Keratinocyte (primary cell): ENCODE measurements at regions not wholly inside any gene's neighbourhood (a gene's known extent, or its start where the extent isn't known, plus 50 kb on each side); places are given as distances from the start of the nearest gene placed in this dataset.

Experiments used
- DNase-seq: peaks from one replicate; pipeline ENCODE4 v3.0.0-alpha.2; 2011; ENCODE audit warnings: low read depth, missing footprints, low spot score
- FAIRE-seq: peaks from 2 replicates; lab custom pipeline; 2011; peaks lifted over from hg19 to GRCh38; lab: Jason Lieb, UNC
- H2AFZ ChIP-seq: 2 replicates; pipeline ENCODE4 v1.6.0; 2012; ENCODE audit warnings: low read length, control low read depth, inconsistent platforms; ENCODE audit not compliant: control insufficient read depth
- H3K27ac ChIP-seq: 2 replicates; pipeline ENCODE4 v1.5.1; 2011; ENCODE audit warnings: low read length; ENCODE audit not compliant: control insufficient read depth, insufficient read depth
- H3K27me3 ChIP-seq: 3 replicates; pipeline ENCODE4 v1.6.0; 2011; ENCODE audit warnings: low read length; ENCODE audit not compliant: control insufficient read depth, insufficient read depth; ENCODE audit errors: extremely low read depth
- H3K36me3 ChIP-seq, 2 experiments: 2 replicates in 1 of 2; 3 replicates in 1 of 2; pipeline ENCODE4 v1.5.1; 2011; ENCODE audit warnings: low read length in 2 of 2, mild to moderate bottlenecking in 1 of 2; ENCODE audit not compliant: control insufficient read depth in 2 of 2, insufficient read depth in 2 of 2; ENCODE audit errors: extremely low read depth in 1 of 2
- H3K4me1 ChIP-seq: 3 replicates; pipeline ENCODE4 v1.5.1; 2011; ENCODE audit warnings: low read length; ENCODE audit not compliant: control insufficient read depth, insufficient read depth; ENCODE audit errors: extremely low read depth
- H3K4me2 ChIP-seq: 3 replicates; pipeline ENCODE4 v1.6.0; 2011; ENCODE audit warnings: low read depth, low read length; ENCODE audit not compliant: control insufficient read depth, insufficient read depth; ENCODE audit errors: extremely low read depth
- H3K4me3 ChIP-seq, 3 experiments: fragments of 200-600 bp in 1 of 3; sonication (generic) in 1 of 3; 2 replicates in 2 of 3; 3 replicates in 1 of 3; pipeline ENCODE4 v1.5.1; 2011 to 2016; ENCODE audit warnings: low read length in 3 of 3, mild to moderate bottlenecking in 3 of 3, control low read depth in 2 of 3, inconsistent platforms in 1 of 3, low read depth in 1 of 3, mixed read lengths in 1 of 3, mixed run types in 1 of 3, moderate library complexity in 1 of 3; ENCODE audit not compliant: control insufficient read depth in 2 of 3, insufficient read depth in 2 of 3; ENCODE audit errors: extremely low read depth in 1 of 3
- H3K79me2 ChIP-seq: 2 replicates; pipeline ENCODE4 v1.6.0; 2012; ENCODE audit warnings: low read length; ENCODE audit not compliant: control insufficient read depth, insufficient read depth
- H3K9ac ChIP-seq: 3 replicates; pipeline ENCODE4 v1.6.0; 2011; ENCODE audit warnings: low read length; ENCODE audit not compliant: control insufficient read depth, insufficient read depth; ENCODE audit errors: extremely low read depth
- H3K9me1 ChIP-seq: 3 replicates; pipeline ENCODE4 v1.6.0; 2011; ENCODE audit warnings: low read length; ENCODE audit not compliant: control insufficient read depth, insufficient read depth; ENCODE audit errors: extremely low read depth
- H3K9me3 ChIP-seq: 2 replicates; pipeline ENCODE4 v1.5.1; 2012; ENCODE audit warnings: low read depth, low read length; ENCODE audit not compliant: control insufficient read depth
- H4K20me1 ChIP-seq: 3 replicates; pipeline ENCODE4 v1.6.0; 2011; ENCODE audit warnings: low read length; ENCODE audit not compliant: control insufficient read depth, insufficient read depth; ENCODE audit errors: extremely low read depth
- CTCF ChIP-seq, 3 experiments: IDR thresholded peaks in 1 of 3; conservative IDR thresholded peaks in 1 of 3; optimal IDR thresholded peaks in 1 of 3; 2 replicates in 2 of 3; 3 replicates in 1 of 3; pipeline versions ENCODE3 to v1.5.1; 2011; ENCODE audit warnings: low read length in 3 of 3, mild to moderate bottlenecking in 3 of 3, moderate library complexity in 2 of 3, control low read depth in 1 of 3, inconsistent platforms in 1 of 3; ENCODE audit not compliant: insufficient read depth in 2 of 3; ENCODE audit errors: extremely low read depth in 1 of 3
- EZH2 ChIP-seq: IDR thresholded peaks from one replicate; pipeline ENCODE4 v1.6.1; 2012; ENCODE audit warnings: inconsistent platforms, mild to moderate bottlenecking, low read length, moderate library complexity
- dilution Hi-C: fragments of 300-500 bp; cut with MboI; formaldehyde crosslinking; loops from one replicate; pipeline ENCODE4 v1.7.0; 2020; ENCODE audit warnings: low sequenced_read_pairs; ENCODE audit not compliant: extremely low pct_ligation_motif_present

GRCh38 chr9:78973907-78974306, 597.9 kb upstream of the TLE4 start:
- H3K27ac ChIP-seq, result peak overlapping the region; percentile 43
- H3K27me3 ChIP-seq, result no peaks in the 10 kb centered on the region
- FAIRE-seq (no peak), DNase-seq (peak; percentile 73)
- no peak overlapping the region for H2AFZ ChIP-seq
- no peak for TF ChIP-seq CTCF (optimal IDR thresholded peaks at IDR 0.05 in 1 of 3, IDR thresholded peaks at IDR 0.05 in 1 of 3, conservative IDR thresholded peaks at IDR 0.05 in 1 of 3; ENCODE audit: extremely low read depth in 1 of 3, insufficient read depth in 2 of 3, low read length in 3 of 3)
- no peak for TF ChIP-seq EZH2
- no peaks in the 10 kb centered on the region for H3K36me3 ChIP-seq
- H3K4me3 ChIP-seq, result no peak overlapping the region
- no peaks in the 10 kb centered on the region for H3K9me3 ChIP-seq
- no peak overlapping the region for H3K4me2 ChIP-seq
- no peaks in the 10 kb centered on the region for H3K79me2 ChIP-seq
- no peaks in the 10 kb centered on the region for H3K9me1 ChIP-seq
- peaks cover 7% of the 10 kb centered on the region for H3K4me1 ChIP-seq
- no peak overlapping the region for H3K9ac ChIP-seq
- dilution Hi-C loops, result no loop called here
- no peaks in the 10 kb centered on the region for H4K20me1 ChIP-seq

GRCh38 chr9:78982849-78983248, 588.9 kb upstream of the TLE4 start:
- Histone ChIP-seq H3K4me1 (peaks cover 16% of the 10 kb centered on the region), H3K4me3 (no peak overlapping the region), H4K20me1 (no peaks in the 10 kb centered on the region), H3K36me3 (no peaks in the 10 kb centered on the region), H3K27ac (no peak overlapping the region), H3K79me2 (no peaks in the 10 kb centered on the region), H2AFZ (no peak overlapping the region), H3K9me1 (no peaks in the 10 kb centered on the region), H3K27me3 (no peaks in the 10 kb centered on the region), H3K9ac (no peak overlapping the region), H3K4me2 (no peak overlapping the region), H3K9me3 (no peaks in the 10 kb centered on the region)
- no peak for TF ChIP-seq CTCF (optimal IDR thresholded peaks at IDR 0.05 in 1 of 3, IDR thresholded peaks at IDR 0.05 in 1 of 3, conservative IDR thresholded peaks at IDR 0.05 in 1 of 3; ENCODE audit: extremely low read depth in 1 of 3, insufficient read depth in 2 of 3, low read length in 3 of 3)
- no peak for TF ChIP-seq EZH2
- FAIRE-seq (peak; percentile 89), DNase-seq (peak; percentile 50)
- dilution Hi-C loops, result no loop called here
